Medulla oblongata (tissue), 1 donor: ENCODE measurements at regions not wholly inside any gene's neighbourhood (a gene's known extent, or its start where the extent isn't known, plus 50 kb on each side); places are given as distances from the start of the nearest gene placed in this dataset.

Experiments used
- DNase-seq: peaks from one replicate; pipeline ENCODE4 v3.0.0-alpha.2; 2015; ENCODE audit errors: extremely low spot score

- DNase-seq, result no peak
Measured at GRCh38 chr9:78493166-78493742, 196.3 kb downstream of the PSAT1 start.

- no peak for DNase-seq
Measured at GRCh38 chr9:78502566-78502965, 205.6 kb downstream of the PSAT1 start.

GRCh38 chr9:78505546-78505945, 208.6 kb downstream of the PSAT1 start:
- no peak for DNase-seq

GRCh38 chr9:78507037-78507436, 210.1 kb downstream of the PSAT1 start:
- DNase-seq, result no peak

- DNase-seq, result no peak
Measured at GRCh38 chr9:78510035-78510434, 213.1 kb downstream of the PSAT1 start.

GRCh38 chr9:78515108-78515507, 218.2 kb downstream of the PSAT1 start:
- no peak for DNase-seq

GRCh38 chr9:78519786-78520185, 222.9 kb downstream of the PSAT1 start:
- no peak for DNase-seq

GRCh38 chr9:78521680-78522079, 224.8 kb downstream of the PSAT1 start:
- DNase-seq, result no peak

- no peak for DNase-seq
Measured at GRCh38 chr9:78525986-78526560, 229.1 kb downstream of the PSAT1 start.

- DNase-seq, result no peak
Measured at GRCh38 chr9:78533500-78533899, 236.6 kb downstream of the PSAT1 start.

- no peak for DNase-seq
Measured at GRCh38 chr9:78539188-78539587, 242.3 kb downstream of the PSAT1 start.

- no peak for DNase-seq
Measured at GRCh38 chr9:78539904-78540303, 243.0 kb downstream of the PSAT1 start.

GRCh38 chr9:78541868-78542443, 245.0 kb downstream of the PSAT1 start:
- no peak for DNase-seq

GRCh38 chr9:78542491-78543181, 245.7 kb downstream of the PSAT1 start:
- peak; percentile 12 for DNase-seq

- DNase-seq, result no peak
Measured at GRCh38 chr9:78543353-78543752, 246.4 kb downstream of the PSAT1 start.

- no peak for DNase-seq
Measured at GRCh38 chr9:78544230-78544629, 247.3 kb downstream of the PSAT1 start.

GRCh38 chr9:78547831-78548230, 250.9 kb downstream of the PSAT1 start:
- DNase-seq, result no peak

- DNase-seq, result no peak
Measured at GRCh38 chr9:78548670-78549069, 251.7 kb downstream of the PSAT1 start.

- no peak for DNase-seq
Measured at GRCh38 chr9:78549711-78550110, 252.8 kb downstream of the PSAT1 start.

- DNase-seq, result no peak
Measured at GRCh38 chr9:78552802-78553201, 255.9 kb downstream of the PSAT1 start.

- no peak for DNase-seq
Measured at GRCh38 chr9:78557540-78557939, 260.6 kb downstream of the PSAT1 start.

GRCh38 chr9:78559449-78559885, 262.5 kb downstream of the PSAT1 start:
- no peak for DNase-seq

GRCh38 chr9:78562021-78562420, 265.1 kb downstream of the PSAT1 start:
- no peak for DNase-seq
